Nucleus accumbens (tissue), 56 donors: ENCODE measurements at regions not wholly inside any gene's neighbourhood (a gene's known extent, or its start where the extent isn't known, plus 50 kb on each side); places are given as distances from the start of the nearest gene placed in this dataset.
A peak's percentile ranks its signal among the peaks of the same experiment; 100 is the strongest.

Experiments
- DNase-seq, 56 donors: peaks; one replicate each; lab custom pipeline; 2025; lab: John Stamatoyannopoulos, UW

DNA sequence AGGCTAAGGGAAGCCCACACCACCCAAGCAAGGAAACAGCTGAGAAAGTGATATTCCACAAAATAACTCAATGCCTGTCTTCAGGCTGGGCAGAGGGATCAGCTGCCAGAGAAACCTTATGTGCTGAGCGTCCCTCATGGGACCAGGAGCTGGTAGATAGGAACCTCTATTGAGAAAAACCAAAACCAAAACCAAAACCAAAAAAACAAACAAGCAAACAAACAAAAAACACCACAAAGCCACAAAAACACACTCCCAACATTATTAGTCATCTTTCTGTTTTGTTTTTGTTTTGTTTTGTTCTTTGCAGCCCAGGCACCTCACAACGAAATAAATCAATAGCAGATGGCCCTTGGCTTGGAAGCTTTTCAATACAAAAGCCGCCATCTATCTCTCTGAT lies 760.8 kb upstream of the CELF2 start:
- DNase-seq, result no peak

DNA sequence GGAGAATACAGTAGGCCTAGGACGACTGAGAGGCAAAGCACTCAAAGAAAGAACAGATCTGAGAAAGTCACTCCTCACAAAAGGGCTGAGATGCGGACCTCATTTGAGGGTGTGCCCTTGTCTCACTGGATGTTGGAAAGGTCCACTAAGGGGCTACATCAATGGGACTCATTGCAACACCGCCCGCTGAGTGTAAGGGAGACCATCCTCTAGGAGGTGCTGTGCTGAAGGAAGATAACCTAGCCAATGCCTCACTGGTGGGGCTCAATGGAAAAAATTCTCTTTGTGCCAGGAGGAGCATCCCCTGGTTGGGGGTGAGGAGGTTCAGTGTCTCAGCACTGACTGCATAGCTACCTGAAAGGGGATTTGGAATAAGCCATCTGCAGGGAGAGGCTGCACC lies 758.7 kb upstream of the CELF2 start:
- no peak for DNase-seq

DNA sequence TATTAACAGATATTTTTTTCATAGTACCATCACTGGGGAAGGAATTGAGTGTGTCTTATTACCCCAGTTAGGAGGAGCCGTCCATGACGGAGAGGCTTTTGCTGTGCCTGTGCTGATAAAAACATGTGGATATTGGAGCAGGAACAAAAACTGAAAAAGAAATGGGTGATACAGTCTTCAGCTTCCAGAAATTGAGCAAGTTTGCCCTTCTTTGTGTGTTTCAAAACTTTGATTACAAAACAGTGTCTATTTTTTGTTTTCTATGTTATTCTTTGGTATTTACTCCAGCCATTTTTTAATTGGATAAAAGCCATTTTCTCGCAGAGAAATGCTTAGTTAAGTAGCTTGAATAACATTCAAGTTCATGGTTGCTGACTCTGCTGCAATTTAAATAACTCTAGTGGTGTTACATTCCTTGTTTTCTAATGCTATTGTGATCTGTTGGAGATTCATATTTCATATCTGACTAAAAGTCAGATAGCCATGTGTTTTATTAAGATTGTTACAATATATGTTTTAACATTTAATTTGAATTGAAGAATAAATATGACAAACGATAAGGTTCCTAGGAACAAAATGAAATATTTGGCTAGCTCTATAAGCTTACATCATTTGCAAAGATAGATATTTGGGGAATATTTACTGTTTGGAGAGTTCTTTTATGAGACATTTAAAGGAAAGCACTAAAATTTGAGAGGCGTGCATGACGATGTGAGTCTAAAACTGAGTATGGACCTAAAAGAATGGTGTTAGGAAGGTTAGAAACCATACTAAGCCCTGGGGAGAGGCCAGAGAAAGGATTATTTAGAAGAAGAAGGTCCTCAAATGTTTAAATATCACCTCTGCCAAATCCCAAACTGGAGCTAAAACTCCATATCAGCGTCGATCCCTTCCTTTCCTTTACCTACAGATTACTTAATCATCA lies 747.3 kb upstream of the CELF2 start:
- DNase-seq, result no peak

DNA sequence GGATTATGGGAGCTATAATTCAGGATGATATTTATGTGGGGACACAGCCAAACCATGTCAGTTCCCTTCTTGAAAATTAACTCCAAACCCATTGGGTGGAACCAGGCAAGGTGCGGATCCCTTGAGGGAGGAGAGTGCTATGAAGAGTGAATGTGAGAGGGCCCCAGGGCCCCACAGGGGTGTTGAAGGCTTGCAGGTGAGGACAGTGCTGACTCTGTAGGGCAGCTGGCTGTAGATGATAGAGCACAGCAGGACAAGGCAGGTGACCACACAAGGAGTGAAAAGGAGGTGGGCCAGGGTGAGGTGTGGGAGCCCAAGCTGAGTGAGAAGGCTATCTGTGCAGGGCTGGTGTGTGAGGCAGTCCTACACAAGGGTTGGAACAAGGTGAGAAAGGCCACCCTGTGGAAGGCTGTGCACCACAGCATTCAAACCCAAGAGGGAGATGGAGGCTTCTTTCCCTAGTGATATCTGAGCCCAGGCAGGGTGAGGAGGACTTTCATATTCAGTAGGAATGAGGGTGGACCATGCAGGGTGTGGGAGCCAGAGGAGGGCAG lies 746.0 kb upstream of the CELF2 start:
- DNase-seq, result no peak

DNA sequence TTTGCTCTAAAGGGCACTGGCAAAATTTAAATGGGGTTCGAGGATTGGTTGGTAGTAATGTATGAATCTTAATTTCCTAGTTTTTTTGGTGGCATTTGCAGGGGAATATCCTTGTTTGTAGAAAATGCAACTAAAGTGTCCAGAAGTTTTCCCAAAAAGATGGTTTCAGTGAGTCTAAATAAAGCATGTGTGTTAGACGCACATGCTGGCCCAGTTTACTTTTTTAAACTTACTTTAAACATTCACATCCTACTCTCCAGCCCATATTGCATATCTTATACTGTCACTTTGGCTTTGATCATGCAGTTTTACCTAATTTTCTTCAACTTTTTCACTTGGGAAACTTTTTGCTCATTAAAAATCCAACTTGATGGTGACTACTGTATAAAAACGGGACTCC lies 744.0 kb upstream of the CELF2 start:
- DNase-seq, result no peak

DNA sequence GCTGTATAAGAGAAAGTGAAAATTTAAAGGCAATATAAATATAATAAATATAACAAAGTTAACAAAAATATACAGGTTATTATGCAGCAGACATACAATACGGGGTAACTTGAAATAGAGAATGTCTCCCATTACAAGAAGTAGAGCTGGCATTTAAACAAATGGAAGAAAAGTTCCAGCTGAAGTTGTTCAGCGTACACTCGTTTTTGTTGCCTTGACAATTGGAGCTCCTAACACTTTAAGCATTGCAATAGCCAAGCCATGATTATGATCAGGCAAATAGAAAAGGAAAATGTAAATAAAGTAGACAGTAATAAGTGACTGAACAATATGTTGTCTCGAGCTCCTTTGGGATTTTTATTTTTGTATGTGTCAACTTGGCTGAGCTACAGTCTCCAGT lies 737.8 kb upstream of the CELF2 start:
- no peak for DNase-seq

DNA sequence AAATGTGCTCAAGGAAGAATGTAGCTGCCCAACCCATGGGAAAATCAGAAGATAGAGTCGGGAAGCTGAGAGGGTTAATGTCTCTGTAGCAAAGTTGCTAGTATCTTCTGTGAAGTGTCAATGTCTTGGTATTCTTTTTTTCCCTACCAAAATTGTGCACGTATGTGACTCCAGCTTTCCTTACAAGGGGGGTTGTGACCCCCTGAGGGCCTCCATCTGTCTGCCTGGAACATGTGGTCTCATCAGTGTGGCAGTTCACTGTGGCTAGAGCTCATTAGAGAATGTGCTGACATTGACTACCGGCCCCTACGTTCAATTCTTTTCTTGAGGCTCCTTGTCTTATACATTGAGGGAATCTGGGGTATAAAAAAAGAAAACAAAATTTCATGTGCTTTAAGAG lies 725.2 kb upstream of the CELF2 start:
- DNase-seq, result no peak

DNA sequence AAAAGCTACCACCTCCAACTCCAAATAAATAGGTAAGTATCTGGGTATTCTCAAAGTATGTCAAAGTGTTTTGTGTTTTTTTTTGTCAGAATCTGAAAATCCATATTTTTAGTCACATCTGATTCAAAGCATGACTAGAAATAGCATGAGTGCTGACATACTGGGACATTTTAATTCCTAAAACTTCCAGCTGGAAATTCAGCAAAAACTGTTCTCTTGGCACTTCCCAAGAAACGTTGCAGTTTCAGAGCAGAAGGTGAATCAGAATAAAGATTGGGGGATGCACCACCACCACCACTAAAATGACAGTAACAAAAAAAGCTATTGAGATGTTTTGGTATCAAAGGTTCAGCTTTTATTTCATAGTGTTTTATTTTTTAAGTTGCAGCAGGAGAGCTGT lies 724.6 kb upstream of the CELF2 start:
- peak in 4 of 56 donors; percentile 2 to 6 (median 4) for DNase-seq

DNA sequence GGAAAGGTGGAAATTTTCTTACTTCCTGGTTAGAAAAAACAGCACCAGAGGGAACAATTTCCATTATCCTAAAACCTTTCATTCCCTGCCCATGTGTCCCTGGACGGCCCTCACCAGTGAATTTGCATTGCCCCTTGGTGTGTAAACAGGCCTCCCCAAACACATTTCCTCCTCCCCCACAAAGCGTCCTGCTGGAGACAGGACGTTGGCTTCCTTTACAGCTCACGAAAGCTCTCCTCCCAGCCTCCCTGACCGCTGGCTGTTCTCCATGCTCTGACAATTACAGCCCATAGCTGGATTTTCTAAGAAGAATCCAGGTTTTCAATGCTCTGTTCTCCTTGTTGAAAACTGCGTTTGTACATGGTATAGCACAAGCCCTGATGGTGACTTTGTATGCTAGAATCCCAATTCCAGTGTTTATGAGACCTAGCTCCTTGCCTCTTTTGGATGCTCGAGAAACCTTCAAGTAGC lies 724.2 kb upstream of the CELF2 start:
- DNase-seq, result peak in 4 of 56 donors; percentile 1 to 34 (median 6)

DNA sequence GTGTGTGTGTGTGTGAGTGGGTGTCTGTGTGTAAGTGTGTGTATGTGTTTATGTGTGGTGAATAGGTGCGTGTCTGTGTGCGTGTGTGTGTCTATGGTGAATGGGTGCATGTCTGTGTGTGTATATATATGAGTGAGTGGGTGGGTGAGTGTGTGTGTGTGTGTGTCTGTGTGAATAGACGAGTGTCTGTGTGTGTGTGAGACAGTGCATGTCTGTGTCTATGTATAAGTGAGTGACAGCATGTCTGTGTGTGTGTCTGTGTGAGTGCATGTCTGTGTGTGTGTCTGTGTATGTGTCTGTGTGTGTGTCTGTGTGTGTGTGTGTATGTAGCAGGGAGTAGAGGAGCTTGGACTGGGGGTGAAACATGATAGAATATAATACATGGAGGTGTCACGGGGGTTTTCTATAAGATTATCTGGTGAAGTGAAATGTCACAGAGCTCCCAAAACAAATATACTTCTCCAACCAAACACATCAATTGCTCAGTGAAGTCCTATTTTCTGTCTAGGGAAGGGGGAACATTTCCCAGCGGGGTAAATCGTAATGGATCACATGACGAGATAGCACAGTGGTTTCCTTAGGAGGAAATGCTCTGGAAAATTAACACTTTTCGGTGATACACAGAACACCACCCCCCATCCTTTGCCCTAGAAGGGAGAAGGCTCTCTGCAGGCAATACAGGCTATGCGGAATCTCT lies 723.3 kb upstream of the CELF2 start:
- DNase-seq, result peak in 1 of 56 donors; percentile 60

DNA sequence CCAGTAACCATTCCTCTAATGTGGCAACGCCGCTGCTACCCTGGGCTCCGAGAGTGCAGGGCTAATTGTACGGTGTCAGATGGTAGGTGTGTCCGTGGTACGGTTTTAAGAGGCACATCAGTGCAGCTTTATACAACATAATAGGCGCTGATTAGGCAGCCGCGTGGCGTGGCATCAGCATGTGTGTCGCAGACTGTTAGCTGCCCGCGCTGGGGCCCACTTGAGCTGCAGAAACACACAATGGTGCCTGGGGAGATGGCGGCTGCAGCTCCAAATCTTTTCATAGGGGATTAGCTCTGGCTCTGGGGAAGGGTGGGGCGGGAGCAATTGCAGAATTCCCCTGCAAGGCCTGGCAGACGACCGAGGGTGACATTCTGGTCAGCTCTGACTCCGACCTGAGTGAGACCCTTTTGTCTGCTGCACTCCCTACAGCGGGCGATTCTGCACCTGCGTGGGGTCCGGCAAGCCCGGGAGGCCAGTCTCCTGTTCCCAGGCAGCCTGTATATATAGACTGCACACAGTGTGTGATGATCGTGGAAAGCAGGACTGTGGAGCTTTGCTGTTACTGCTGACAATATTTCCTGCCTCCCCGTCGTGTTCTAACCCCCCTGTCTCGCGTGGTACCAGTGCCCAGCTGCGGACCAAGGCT lies 722.7 kb upstream of the CELF2 start:
- DNase-seq, result peak in 29 of 56 donors; percentile 9 to 71 (median 31)

DNA sequence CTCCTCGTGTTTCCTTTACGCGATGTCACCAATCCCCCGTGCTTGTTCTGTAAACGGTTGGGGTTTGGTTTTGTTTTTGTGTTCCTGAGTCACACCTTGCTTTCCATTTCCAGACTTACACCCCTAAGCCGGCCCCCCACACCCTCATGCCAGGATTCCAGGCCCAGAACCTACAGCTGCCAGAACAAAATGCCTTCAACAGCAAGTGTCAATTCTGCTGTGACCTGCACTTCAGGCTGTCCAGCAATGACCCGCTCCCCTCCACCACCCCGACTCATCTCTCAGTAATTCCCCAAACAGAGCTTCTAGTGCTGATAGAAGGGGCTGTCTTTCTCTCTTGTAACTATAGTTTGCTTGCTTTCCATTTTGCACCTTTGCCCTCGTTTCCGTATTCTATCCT lies 722.1 kb upstream of the CELF2 start:
- DNase-seq, result peak in 2 of 56 donors; percentile 10 to 27

DNA sequence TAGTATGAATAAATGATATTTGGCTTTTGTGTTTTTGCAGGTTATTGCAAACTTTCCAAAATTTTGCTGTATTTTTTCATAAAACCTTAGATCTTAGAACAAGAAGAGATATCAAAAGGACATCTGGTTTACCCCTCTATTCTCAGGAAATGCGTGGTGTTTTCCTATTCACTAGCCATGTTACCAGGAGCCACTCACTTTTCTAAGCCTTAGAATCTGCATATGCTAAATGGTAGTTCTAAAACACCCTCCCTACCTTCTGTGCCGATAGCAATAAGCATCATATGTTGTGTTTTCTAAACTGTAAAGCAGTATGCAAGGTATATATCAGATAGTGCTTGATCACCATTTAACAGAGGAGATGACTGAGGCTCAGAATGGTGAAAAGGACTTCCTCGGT lies 715.0 kb upstream of the CELF2 start:
- DNase-seq, result no peak

DNA sequence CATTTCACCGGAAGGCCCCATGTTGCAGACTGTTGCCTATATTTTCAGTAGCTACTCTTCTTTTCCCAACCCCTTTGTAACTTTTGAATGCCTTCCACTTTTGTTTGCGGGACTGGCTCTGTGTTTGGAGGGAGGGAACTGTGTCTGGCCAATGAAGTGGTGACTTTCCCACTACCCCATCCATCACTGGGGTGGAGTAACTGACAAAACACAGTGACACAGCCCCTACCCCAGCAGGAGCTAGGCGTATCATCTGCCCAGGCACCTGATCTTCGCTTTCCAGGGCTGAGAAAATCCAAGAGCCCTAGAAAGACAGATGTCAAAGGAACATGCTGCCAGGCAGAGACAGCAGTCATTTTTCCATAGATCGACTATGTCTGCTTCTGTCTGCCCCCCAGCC lies 710.6 kb upstream of the CELF2 start:
- DNase-seq, result no peak

DNA sequence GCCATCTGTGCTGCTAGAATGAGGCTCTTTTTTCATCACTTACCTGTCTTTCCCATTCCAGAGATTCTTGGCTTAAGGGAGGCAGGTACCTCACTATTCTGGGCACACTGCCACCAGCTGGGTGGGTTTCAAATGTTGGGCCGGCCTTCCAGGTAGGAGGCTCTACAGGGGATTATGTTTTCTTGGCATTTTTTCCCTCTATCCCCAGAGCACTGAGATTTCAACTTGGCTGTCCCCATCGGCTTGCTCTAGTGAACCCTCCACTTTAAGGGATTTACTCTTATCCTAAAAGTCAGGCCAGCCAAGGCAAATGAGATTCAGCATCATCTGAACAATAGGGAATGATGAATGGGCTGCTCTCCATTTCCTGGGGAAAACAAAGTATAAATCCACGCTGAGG lies 710.1 kb upstream of the CELF2 start:
- DNase-seq, result no peak

DNA sequence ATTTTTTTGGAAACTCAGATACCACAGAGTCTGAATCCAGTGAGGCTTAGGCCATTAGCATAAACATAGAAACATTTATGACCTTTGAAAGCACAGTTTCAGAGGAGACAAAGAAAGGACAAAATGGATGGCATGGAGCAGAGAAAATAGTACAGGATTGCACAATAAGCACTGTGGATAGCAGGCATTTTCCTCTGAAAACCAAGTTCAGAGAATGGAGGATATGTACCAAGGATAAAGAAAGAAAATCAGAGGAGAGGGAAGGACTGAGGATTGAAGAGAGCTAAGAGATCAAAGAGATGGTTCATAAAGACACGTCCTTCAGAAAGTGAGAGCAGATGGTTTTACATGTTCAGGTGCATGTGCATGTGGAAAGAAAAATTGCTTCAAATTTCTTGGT lies 707.2 kb upstream of the CELF2 start:
- DNase-seq, result no peak

DNA sequence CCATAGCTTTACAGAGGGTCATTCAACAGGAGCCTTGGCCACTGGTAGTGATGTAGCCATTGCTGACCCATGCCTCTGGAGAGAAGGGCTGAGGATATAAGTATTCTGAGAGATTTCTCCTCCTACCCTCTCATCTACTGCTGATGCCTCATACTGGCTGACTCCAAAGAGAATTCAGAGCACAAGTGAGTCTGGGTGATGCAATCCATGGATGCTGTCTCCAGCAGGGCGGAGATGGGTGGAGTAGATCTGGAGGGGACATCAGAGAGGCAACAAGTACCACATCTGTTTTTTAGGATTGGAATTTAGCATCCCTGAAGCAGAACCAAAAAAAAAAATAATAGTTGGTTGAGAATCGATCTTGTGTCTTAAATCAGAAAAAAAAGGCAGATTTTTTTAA lies 705.7 kb upstream of the CELF2 start:
- no peak for DNase-seq

DNA sequence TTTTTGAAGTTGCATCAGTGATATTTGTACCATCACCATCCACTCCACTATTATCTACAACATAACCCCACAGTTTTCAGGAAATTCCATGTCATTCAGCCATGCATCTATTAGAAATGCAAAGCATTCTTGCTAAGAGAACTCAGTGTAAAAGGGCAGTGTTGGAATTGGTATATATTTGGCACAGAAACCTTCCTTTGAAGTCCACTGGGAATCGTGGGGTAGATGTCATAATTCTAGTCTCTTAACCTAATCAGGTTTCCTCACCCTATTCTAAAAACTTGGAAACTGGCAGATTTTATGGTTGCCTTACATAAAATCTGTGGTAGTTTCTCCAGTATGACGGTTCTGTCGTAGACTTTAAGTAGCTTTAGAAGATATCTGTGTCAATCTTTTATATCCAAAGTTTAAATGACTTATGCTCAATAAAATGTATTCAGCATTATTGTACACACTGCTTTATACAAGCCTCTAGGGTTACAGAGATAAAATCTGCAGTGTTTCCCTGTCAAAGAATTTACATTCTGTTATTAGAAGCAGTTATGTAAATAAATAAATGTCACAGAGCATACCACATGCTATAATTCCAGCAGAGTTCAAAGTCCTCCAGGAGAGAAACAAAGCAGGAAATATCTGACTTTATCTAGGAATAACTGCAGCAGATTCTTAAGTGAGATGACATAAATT lies 704.4 kb upstream of the CELF2 start:
- no peak for DNase-seq

DNA sequence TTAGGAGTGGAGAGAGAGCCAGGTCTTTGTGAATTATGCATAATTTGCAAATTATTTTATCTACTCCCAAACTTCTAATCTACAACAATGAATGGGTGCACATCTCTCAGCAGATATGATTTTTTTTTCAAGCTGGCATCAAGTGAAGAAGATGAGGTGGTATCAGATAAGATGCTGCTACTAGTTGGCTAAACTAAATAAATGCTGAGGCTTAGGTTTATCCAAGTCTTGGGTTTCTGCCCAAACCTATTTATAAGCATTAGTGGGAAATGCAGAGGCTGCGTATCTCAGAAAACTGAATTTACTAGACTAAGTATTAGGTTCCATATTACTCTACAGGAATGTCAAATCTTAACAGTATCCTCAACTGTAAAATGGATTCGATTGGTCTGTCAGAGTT lies 703.0 kb upstream of the CELF2 start:
- no peak for DNase-seq

DNA sequence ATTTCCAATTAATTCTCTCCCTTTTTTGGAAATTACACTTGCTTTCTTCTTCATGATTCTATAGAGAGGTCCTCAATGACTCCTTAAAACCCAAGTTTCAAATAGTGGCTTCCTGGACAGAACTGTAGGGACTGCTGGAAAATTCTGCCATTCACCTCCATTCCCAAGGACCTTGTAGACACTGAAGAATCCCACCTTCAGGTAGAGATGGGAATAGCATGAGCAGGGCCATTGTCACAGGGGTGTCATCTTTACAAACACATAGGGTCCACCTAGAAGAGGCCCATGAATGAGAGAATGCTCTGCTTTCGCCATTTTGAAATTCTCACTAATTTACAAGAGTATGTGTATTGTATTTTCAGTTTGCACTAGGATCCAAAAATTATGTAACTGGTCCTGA lies 701.7 kb upstream of the CELF2 start:
- DNase-seq, result no peak
